EL (cell line): ENCODE measurements at regions not wholly inside any gene's neighbourhood (a gene's known extent, or its start where the extent isn't known, plus 50 kb on each side); places are given as distances from the start of the nearest gene placed in this dataset.

ENCODE experiments used
- DNase-seq: peaks from one replicate; pipeline ENCODE4 v3.0.0-alpha.2; 2016

DNA sequence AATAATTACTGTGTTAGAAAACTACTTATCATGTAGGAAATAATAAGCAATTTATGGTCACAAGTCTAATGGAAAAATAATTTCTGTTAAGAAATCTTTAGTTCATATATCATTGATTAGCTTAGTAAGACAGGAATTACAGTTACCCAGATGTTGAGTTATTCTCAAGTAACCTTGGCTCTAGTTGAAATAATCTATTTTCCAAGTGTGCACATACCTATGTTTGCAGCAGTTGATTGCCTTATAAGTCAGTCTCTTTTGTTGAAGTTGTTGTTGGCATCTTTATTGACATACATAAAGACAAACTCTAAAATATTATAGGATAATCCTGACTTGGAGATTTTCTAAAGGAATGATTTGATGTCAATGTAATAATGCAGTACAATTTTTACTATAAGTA, 511.4 kb upstream of the KLF12 start:
- DNase-seq: no peak

DNA sequence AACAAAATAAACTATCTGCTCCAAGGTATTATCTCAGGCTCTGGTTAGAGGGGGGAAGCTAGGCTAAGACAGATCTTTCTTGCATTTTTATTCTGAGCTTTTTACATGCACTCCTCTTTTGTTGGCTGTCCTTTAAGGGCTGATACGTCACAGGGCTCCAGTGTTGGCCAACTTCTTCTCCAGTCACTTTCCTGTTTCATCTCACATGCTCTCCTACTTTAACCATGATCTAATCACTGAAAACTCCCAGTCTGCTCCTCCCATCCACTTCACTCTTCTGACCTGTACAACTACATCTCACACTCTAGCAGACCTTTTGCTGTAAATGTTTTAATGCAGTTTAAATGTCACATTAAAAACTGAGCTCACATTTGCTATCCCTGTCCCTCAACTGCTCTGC, 510.0 kb upstream of the KLF12 start:
- peak; percentile 45 for DNase-seq

DNA sequence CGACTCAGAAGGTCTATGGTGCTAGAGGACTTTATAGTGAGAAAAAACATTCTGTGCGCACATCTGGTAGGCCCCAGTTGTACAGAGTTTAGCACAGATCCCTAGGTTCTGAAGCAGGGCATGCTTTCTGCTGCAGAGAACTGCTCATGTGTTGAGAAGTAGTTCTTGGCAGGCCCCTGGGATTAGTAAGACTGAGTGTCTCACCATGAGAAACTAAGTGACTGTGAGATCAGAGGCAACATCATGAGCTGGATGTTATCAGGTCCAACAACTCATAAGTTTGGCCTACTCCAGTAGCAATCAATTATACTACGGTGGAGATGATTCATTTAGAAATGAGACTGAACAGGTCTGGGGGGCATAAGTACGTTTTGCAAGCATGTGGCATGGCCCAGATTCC, 507.4 kb upstream of the KLF12 start:
- peak; percentile 38 for DNase-seq

- DNase-seq: no peak
These were observed 499.5 kb upstream of the KLF12 start for GRCh38 chr13:74633734-74634133.

DNA sequence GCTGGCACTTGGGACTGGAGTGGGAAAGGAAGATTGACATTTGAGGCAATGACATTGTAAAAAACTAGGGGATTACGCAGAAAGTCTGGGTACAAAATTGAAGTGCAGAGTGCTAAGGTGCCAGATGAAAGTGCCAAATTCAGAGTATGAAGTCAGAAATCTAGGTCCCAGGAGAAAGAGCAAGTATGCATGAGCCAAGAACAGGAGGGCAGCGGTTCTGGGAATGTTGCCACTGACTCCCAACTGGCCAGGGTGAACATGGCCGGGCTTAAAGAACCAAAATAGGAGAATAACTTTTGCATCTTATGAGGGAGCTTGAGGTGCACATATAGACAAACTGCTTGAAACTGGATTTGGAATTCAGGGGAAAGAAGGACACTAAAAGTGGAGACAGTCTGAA, 495.8 kb upstream of the KLF12 start:
- DNase-seq: no peak

GRCh38 chr13:74625541-74625940, 491.3 kb upstream of the KLF12 start:
- DNase-seq: no peak

DNA sequence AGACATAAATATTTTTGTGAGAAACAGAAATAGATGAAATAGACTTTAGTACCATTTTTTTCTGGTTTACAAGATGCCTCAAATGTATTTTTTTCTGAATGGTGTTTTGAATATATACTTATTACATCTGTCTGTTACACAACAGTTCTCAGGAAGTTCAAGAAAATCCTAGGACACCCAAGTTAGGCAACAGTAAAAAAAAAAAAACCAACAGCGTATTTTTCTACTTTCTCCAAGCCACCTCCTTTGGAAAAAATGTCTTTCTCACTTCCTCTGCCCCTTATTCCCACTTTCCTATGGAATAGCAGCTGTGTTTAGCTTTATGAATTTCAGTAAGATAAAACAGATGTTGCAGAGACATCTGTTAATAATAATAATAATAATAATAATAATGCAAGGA, 489.6 kb upstream of the KLF12 start:
- no peak for DNase-seq

DNA sequence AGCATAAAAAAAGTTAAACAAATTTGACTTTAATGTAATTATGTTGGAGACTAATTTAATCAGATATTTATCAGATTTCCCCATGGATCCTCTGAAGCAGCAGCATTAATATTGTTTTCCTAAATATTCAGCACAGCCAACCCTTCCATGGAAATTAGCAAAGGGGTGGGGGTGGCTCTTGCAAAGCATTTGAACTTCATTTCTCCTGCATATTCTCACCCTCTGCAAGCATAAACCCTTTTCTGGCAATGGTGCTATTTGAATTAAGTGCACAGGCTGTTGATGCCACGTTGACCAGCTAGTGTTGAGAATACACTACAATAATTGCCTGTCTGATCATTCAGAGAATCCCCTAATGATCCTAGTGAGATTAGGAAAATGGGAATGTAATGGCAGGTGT, 488.1 kb upstream of the KLF12 start:
- no peak for DNase-seq

DNA sequence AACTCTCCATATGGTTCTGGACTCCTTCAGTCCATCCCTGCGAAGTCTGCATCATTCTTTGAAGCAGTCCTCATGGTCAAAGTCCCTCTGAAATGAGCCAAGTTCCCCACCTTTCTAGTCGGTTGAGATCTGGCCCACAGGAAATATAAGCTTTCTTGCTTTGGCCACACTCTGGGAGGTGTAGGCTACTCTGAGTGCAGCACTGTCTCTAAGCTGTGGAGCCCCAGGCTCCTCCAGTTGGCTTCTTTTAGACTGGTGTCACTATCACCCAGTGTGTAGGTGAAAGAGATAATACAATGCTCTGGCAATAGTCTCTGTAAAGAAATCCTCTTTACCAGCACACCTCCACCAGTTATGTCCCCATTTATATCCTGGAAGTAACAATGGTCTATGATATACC, 486.5 kb upstream of the KLF12 start:
- no peak for DNase-seq

DNA sequence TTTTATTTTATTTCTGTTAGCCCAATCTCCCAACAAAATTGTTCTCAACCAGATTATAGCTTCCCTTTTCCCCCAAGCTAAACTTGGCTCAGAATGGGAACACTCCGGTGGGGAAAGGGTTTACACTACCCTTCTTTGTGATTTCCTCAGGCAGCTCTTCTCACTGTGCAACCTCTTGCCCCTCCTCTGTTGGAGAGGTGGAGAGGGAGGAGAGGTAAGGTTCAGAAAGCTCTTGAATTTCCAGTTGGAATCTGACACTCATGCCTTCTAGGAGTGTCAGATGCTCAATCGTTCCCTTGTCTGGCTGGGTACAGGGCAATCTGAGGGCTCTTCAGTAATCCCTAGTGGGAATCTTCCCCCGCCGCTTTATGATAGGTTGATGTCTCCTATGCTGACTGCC, 486.1 kb upstream of the KLF12 start:
- no peak for DNase-seq

GRCh38 chr13:74597526-74597925, 463.3 kb upstream of the KLF12 start:
- no peak for DNase-seq

GRCh38 chr13:74596691-74597090, 462.5 kb upstream of the KLF12 start:
- DNase-seq: no peak

DNA sequence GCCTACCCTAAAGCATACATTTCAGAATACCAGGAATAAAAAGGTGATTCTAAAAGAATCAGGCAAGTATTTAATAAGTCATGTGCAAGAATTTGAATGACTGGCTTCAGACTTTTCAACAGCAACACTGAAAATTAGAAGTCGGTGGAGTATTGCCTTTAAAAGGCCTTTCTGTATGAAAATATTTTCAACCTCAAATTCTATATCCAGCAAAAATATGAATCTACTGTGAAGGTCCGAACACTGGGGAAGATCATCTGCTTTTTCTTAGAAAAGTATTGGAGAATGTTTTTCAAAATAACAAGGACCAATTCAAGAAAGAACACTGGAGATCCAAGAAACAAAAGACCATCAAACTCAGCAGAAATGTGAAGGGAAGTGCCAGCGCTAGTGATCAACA, 459.5 kb upstream of the KLF12 start:
- DNase-seq: no peak

DNA sequence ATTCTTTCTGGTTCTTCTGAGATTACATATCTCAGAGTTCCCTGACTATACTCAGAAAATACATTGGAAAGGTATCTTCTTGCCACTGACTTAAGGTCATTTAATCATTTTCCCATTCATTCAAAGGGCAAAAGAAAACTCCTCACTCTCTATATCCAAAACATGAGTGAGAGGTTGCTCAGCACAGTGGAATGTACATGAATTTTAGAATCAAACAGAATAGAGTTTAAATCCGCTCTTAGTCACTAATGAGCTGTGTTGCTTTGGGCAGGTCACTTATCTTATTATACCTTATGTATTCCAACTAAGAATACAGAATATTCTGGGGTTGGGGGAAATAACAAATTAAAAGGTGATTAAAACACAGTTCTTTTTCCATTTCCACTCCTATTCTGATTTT, 452.6 kb upstream of the KLF12 start:
- DNase-seq: peak; percentile 17

GRCh38 chr13:74576420-74576819, 442.2 kb upstream of the KLF12 start:
- DNase-seq: no peak

- DNase-seq: peak; percentile 72
These were observed 441.5 kb upstream of the KLF12 start for GRCh38 chr13:74575729-74576125.

DNA sequence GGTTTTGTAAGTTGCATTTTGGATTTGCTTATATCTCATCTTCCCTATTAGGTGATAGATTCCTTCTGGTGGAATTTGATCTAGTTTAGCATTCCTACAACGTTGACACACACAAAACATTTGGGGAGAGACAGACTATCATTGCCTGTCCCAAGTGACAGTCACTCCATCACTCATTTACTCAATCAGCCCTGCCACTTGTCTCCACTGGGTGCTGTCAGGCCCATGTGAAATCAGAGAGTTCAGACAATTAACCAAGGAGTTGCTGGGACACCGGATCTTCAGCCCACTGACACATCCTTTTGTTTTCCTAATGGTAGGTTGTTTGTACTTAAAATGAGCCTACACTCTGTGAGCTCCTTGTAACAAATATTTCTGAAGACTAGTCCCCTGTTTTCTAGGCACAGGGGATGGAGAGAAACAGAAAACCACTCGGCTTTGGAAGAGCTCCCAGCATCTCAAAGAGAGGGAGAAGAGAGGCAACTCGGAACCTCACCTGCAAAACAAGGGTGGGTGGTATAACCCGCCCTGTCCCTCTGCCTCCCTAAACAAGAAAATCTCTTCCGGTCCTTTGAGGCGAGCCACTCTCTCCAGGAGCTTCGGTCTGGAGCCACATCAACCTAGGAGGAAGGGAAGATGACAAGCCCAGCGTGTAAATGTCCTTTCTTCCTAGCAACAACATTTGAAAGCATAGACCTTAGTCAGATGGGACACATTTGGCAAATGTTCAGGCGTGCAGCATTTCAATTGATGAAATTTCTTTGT, 440.9 kb upstream of the KLF12 start:
- no peak for DNase-seq

- no peak for DNase-seq
These were observed 439.4 kb upstream of the KLF12 start for GRCh38 chr13:74573654-74574053.

GRCh38 chr13:74571811-74572210, 437.6 kb upstream of the KLF12 start:
- no peak for DNase-seq

DNA sequence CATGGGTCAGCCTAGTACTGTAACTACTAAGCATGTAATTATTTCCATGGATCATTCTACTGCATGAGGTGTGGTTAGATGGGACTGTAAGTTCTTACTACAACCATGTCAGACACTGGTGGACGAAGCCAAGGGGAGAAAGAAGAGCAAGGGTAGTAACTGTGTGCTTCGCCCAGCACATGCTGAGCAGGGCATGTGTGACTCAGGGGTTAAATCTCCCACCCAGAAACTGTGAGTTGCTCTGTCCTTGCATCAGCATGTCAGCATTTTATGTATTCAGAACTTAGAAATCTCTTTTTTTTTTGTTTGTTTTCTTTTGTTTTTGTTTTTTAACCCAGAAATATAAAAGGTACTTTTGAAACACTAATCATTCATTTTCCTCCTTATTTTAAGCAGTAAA, 436.6 kb upstream of the KLF12 start:
- DNase-seq: peak; percentile 62

DNA sequence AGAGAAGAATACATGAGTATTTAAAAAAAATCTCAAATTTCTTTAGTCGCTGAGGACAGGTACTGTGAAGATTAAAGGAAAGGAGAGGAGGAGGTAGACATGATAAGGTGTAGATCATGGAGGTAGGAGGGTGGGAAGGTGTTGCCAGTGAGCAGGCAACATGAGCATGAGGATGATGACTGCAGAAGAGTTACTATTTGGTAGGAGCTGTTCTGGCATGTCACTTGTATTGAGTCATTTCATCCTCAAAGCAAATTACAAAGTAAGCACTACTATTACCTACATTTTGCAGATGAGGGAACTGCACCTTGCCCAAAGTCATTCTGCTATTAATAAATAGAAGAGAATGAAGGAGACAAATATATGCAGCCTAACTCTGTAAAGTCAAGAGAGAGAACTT, 435.8 kb upstream of the KLF12 start:
- DNase-seq: no peak

GRCh38 chr13:74569251-74569650, 435.0 kb upstream of the KLF12 start:
- no peak for DNase-seq

GRCh38 chr13:74567485-74567884, 433.3 kb upstream of the KLF12 start:
- no peak for DNase-seq

GRCh38 chr13:74562381-74562780, 428.2 kb upstream of the KLF12 start:
- DNase-seq: peak; percentile 48

- DNase-seq: no peak
These were observed 427.0 kb upstream of the KLF12 start for GRCh38 chr13:74561155-74561554.

DNA sequence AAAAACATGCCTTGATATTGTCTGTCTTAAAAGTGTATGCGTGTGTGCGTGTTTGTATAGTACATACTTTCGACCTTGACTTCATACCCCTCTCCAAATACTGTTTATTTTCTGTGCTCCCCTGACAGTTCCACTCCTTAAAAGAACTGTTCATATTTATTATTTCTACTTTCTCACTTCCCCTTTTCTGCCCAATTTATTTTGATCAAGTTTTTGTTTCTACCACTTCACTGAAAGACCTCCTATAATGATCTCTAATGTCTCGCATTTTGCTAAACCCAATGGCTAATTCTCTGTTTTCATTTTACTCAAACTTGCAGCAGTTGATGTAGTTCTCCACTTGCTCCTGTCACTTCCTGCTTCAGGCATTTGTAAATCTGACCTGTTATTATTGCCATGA, 426.1 kb upstream of the KLF12 start:
- DNase-seq: no peak
